ENCODE measurements at regions not wholly inside any gene's neighbourhood (a gene's known extent, or its start where the extent isn't known, plus 50 kb on each side); places are given as distances from the start of the nearest gene placed in this dataset.
"Not testable (repeated sequence)": the region's sequence is repeated elsewhere in the genome, so short reads cannot be mapped to it uniquely, and the experiment has no call there.

- no peak overlapping the region for H3K4me3 Mint-ChIP-seq
- no peak for DNase-seq
- no peaks in the 10 kb centered on the region for H3K27me3 Mint-ChIP-seq
- no peaks in the 10 kb centered on the region for H3K9me3 Mint-ChIP-seq
- no peaks in the 10 kb centered on the region for H3K4me1 Mint-ChIP-seq
- H3K36me3 Mint-ChIP-seq (ENCODE audit: low read depth) = no peaks in the 10 kb centered on the region
- no peak overlapping the region for H3K27ac Mint-ChIP-seq
- intact Hi-C loops (cut with micrococcal nuclease) = no loop called here
Measured at GRCh38 chr13:37485756-37486155, 112.8 kb downstream of the POSTN start.

- Mint-ChIP-seq H3K4me1 (no peaks in the 10 kb centered on the region), H3K27ac (no peak overlapping the region), H3K36me3 (ENCODE audit: low read depth) (no peaks in the 10 kb centered on the region), H3K4me3 (no peak overlapping the region), H3K9me3 (no peaks in the 10 kb centered on the region), H3K27me3 (no peaks in the 10 kb centered on the region)
- no peak for DNase-seq
- intact Hi-C loops (cut with micrococcal nuclease) = no loop called here
Measured at GRCh38 chr13:37484056-37484455, 114.5 kb downstream of the POSTN start.

GRCh38 chr13:37482331-37482730 lies 116.2 kb downstream of the POSTN start:
- H3K36me3 Mint-ChIP-seq (ENCODE audit: low read depth) = no peaks in the 10 kb centered on the region
- intact Hi-C loops (cut with micrococcal nuclease) = no loop called here
- no peak overlapping the region for H3K4me3 Mint-ChIP-seq
- no peaks in the 10 kb centered on the region for H3K9me3 Mint-ChIP-seq
- H3K27me3 Mint-ChIP-seq = no peaks in the 10 kb centered on the region
- H3K27ac Mint-ChIP-seq = no peak overlapping the region
- no peak for DNase-seq
- no peaks in the 10 kb centered on the region for H3K4me1 Mint-ChIP-seq

GRCh38 chr13:37481885-37482227 lies 116.7 kb downstream of the POSTN start:
- Mint-ChIP-seq H3K9me3 (no peaks in the 10 kb centered on the region), H3K4me1 (no peaks in the 10 kb centered on the region), H3K36me3 (ENCODE audit: low read depth) (no peaks in the 10 kb centered on the region)

GRCh38 chr13:37481011-37481884 lies 117.3 kb downstream of the POSTN start:
- no peaks in the 10 kb centered on the region for H3K36me3 Mint-ChIP-seq (ENCODE audit: low read depth)
- H3K9me3 Mint-ChIP-seq = no peaks in the 10 kb centered on the region
- no peak overlapping the region for H3K4me3 Mint-ChIP-seq
- DNase-seq = no peak
- H3K27me3 Mint-ChIP-seq = no peaks in the 10 kb centered on the region
- H3K4me1 Mint-ChIP-seq = no peaks in the 10 kb centered on the region
- intact Hi-C loops (cut with micrococcal nuclease) = no loop called here
- no peak overlapping the region for H3K27ac Mint-ChIP-seq

More at GRCh38 chr13:37481885-37482227, 116.7 kb downstream of the POSTN start:
- H3K4me3 Mint-ChIP-seq = no peak overlapping the region
- intact Hi-C loops (cut with micrococcal nuclease) = no loop called here
- DNase-seq = no peak
- no peaks in the 10 kb centered on the region for H3K27me3 Mint-ChIP-seq
- H3K27ac Mint-ChIP-seq = no peak overlapping the region

GRCh38 chr13:37479916-37480315 lies 118.7 kb downstream of the POSTN start:
- intact Hi-C loops (cut with micrococcal nuclease) = no loop called here
- H3K4me1 Mint-ChIP-seq = no peaks in the 10 kb centered on the region
- DNase-seq = no peak
- H3K27ac Mint-ChIP-seq = no peak overlapping the region
- no peaks in the 10 kb centered on the region for H3K9me3 Mint-ChIP-seq
- no peaks in the 10 kb centered on the region for H3K27me3 Mint-ChIP-seq
- no peak overlapping the region for H3K4me3 Mint-ChIP-seq
- H3K36me3 Mint-ChIP-seq (ENCODE audit: low read depth) = no peaks in the 10 kb centered on the region

- Mint-ChIP-seq H3K36me3 (ENCODE audit: low read depth) (no peaks in the 10 kb centered on the region), H3K9me3 (no peaks in the 10 kb centered on the region), H3K27ac (no peak overlapping the region), H3K27me3 (no peaks in the 10 kb centered on the region), H3K4me3 (no peak overlapping the region), H3K4me1 (no peaks in the 10 kb centered on the region)
- intact Hi-C loops (cut with micrococcal nuclease) = no loop called here
- DNase-seq = no peak
Measured at GRCh38 chr13:37476874-37477273, 121.7 kb downstream of the POSTN start.

GRCh38 chr13:37475966-37476365 lies 122.6 kb downstream of the POSTN start:
- Mint-ChIP-seq H3K9me3 (no peaks in the 10 kb centered on the region), H3K27ac (no peak overlapping the region), H3K36me3 (ENCODE audit: low read depth) (no peaks in the 10 kb centered on the region), H3K4me1 (no peaks in the 10 kb centered on the region), H3K27me3 (no peaks in the 10 kb centered on the region), H3K4me3 (no peak overlapping the region)
- intact Hi-C loops (cut with micrococcal nuclease) = no loop called here
- no peak for DNase-seq

GRCh38 chr13:37475151-37475550 lies 123.4 kb downstream of the POSTN start:
- no peak for DNase-seq
- no peak overlapping the region for H3K27ac Mint-ChIP-seq
- H3K4me3 Mint-ChIP-seq = no peak overlapping the region
- no peaks in the 10 kb centered on the region for H3K36me3 Mint-ChIP-seq (ENCODE audit: low read depth)
- no peaks in the 10 kb centered on the region for H3K27me3 Mint-ChIP-seq
- no peaks in the 10 kb centered on the region for H3K9me3 Mint-ChIP-seq
- H3K4me1 Mint-ChIP-seq = no peaks in the 10 kb centered on the region
- intact Hi-C loops (cut with micrococcal nuclease) = no loop called here

GRCh38 chr13:37473035-37473434 lies 125.5 kb downstream of the POSTN start:
- Mint-ChIP-seq H3K9me3 (no peaks in the 10 kb centered on the region), H3K4me3 (no peak overlapping the region), H3K4me1 (no peaks in the 10 kb centered on the region), H3K36me3 (ENCODE audit: low read depth) (no peaks in the 10 kb centered on the region), H3K27ac (no peak overlapping the region), H3K27me3 (no peaks in the 10 kb centered on the region)
- DNase-seq = no peak
- intact Hi-C loops (cut with micrococcal nuclease) = no loop called here

GRCh38 chr13:37472266-37472665 lies 126.3 kb downstream of the POSTN start:
- H3K9me3 Mint-ChIP-seq; H3K36me3 Mint-ChIP-seq (ENCODE audit: low read depth); H3K4me3 Mint-ChIP-seq; H3K27ac Mint-ChIP-seq; H3K27me3 Mint-ChIP-seq; H3K4me1 Mint-ChIP-seq; DNase-seq; intact Hi-C loops (cut with micrococcal nuclease): not testable (repeated sequence)

GRCh38 chr13:37460166-37460565 lies 138.4 kb downstream of the POSTN start:
- no peak for DNase-seq
- H3K27ac Mint-ChIP-seq = no peak overlapping the region
- intact Hi-C loops (cut with micrococcal nuclease) = no loop called here
- no peaks in the 10 kb centered on the region for H3K27me3 Mint-ChIP-seq
- no peaks in the 10 kb centered on the region for H3K4me1 Mint-ChIP-seq
- no peak overlapping the region for H3K4me3 Mint-ChIP-seq
- no peaks in the 10 kb centered on the region for H3K36me3 Mint-ChIP-seq (ENCODE audit: low read depth)
- no peaks in the 10 kb centered on the region for H3K9me3 Mint-ChIP-seq

GRCh38 chr13:37457612-37458011 lies 141.0 kb downstream of the POSTN start:
- Mint-ChIP-seq H3K9me3 (peaks cover 8% of the 10 kb centered on the region), H3K36me3 (ENCODE audit: low read depth) (no peaks in the 10 kb centered on the region), H3K4me1 (no peaks in the 10 kb centered on the region), H3K27me3 (no peaks in the 10 kb centered on the region), H3K27ac (no peak overlapping the region), H3K4me3 (no peak overlapping the region)
- no peak for DNase-seq
- intact Hi-C loops (cut with micrococcal nuclease) = no loop called here

- no peak overlapping the region for H3K4me3 Mint-ChIP-seq
- no peaks in the 10 kb centered on the region for H3K27me3 Mint-ChIP-seq
- no peak overlapping the region for H3K27ac Mint-ChIP-seq
- DNase-seq = no peak
- no peaks in the 10 kb centered on the region for H3K36me3 Mint-ChIP-seq (ENCODE audit: low read depth)
- no peaks in the 10 kb centered on the region for H3K4me1 Mint-ChIP-seq
- peaks cover 8% of the 10 kb centered on the region for H3K9me3 Mint-ChIP-seq
- intact Hi-C loops (cut with micrococcal nuclease) = no loop called here
Measured at GRCh38 chr13:37456506-37456905, 142.1 kb downstream of the POSTN start.

GRCh38 chr13:37456041-37456440 lies 142.5 kb downstream of the POSTN start:
- H3K9me3 Mint-ChIP-seq = peaks cover 8% of the 10 kb centered on the region
- H3K36me3 Mint-ChIP-seq (ENCODE audit: low read depth) = no peaks in the 10 kb centered on the region
- no peak for DNase-seq
- no peaks in the 10 kb centered on the region for H3K4me1 Mint-ChIP-seq
- no peaks in the 10 kb centered on the region for H3K27me3 Mint-ChIP-seq
- intact Hi-C loops (cut with micrococcal nuclease) = no loop called here
- no peak overlapping the region for H3K27ac Mint-ChIP-seq
- H3K4me3 Mint-ChIP-seq = no peak overlapping the region
